GM12892 (cell line): ENCODE measurements at regions not wholly inside any gene's neighbourhood (a gene's known extent, or its start where the extent isn't known, plus 50 kb on each side); places are given as distances from the start of the nearest gene placed in this dataset.

ENCODE experiments used
- DNase-seq: peaks from one replicate; pipeline ENCODE4 v3.0.0; 2011; ENCODE audit not compliant: insufficient read length
- FAIRE-seq: peaks from 2 replicates; lab custom pipeline; 2011; peaks lifted over from hg19 to GRCh38; lab: Jason Lieb, UNC
- POLR2A ChIP-seq: IDR thresholded peaks from 2 replicates; pipeline ENCODE4 v1.6.1; 2011; ENCODE audit warnings: low read depth, low read length, control low read depth
- POLR2AphosphoS5 ChIP-seq: IDR thresholded peaks from 2 replicates; pipeline ENCODE4 v1.6.1; 2011; ENCODE audit warnings: low read depth, low read length, control low read depth
- TAF1 ChIP-seq: IDR thresholded peaks from 2 replicates; pipeline ENCODE4 v1.6.1; 2011; ENCODE audit warnings: low read depth, mild to moderate bottlenecking, control low read depth, low read length, borderline replicate concordance

DNA sequence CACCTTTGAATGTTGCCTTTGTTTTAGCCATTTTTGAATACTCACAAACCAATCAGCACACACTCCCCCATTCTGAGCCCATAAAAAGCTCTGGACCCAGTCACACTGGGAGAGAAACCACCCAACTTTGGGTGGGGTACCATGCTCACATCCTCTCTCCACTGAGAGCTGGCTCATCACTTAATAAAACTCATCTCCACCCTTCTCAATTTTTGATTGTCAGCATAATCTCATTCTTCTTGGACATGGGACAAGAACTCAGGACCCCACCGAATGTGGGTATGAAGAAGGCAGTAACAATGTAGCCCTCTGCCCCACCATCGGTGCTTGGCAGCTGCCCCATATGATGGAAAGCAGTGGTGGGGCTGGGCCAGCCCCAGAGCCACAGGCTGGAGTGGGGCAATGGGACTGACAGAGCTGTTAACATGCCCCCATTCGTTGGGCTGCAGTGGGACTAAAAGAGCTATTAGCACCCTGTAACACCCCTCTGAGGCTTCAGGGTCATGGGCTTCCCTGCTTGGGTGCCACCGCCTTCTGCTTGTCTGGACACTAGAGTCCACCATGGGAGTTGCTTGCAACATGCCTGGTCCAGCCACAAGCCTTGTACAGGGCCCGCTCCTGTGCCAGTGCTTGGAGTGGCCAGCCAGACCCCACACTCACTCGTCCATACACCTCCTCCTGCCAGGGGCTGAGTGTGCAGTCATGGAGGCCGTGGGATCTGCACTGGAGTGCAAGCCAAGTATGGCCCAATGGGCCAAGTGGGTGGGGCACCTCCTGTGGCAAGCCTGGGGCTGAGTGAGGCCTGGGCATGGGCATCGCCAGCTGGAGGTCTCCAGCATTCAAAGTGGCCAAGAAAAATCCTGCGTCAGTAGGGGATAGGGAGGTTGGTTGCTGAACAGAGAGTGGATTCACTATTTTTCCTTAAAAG is 471.1 kb downstream of the TBC1D22A start:
- no peak for TF ChIP-seq POLR2AphosphoS5
- no peak for TF ChIP-seq POLR2A
- no peak for TF ChIP-seq TAF1
- FAIRE-seq: no peak
- DNase-seq: no peak

DNA sequence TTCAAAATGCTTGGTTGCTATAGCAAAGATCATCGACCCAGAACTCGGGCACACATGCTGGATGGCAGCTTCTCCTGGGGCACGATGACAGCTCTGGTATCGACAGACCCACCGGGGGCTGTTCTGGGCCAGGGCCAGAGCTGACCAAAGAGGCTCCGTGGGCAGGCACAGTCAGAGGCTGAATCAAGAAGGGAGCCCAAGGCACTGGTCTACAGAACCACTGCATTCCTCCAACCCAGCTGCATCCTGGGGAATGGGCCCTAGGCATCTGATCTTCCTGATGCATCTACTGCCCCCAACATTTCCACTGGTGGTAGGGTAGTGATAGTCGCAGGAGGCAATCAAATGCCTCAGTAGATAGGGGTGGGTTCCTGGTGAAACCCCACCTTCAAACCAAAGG is 470.3 kb downstream of the TBC1D22A start:
- FAIRE-seq: no peak
- TF ChIP-seq POLR2AphosphoS5 (no peak), TAF1 (no peak), POLR2A (no peak)
- DNase-seq: no peak

- FAIRE-seq: no peak
- no peak for DNase-seq
- TF ChIP-seq TAF1: no peak
- no peak for TF ChIP-seq POLR2AphosphoS5
- no peak for TF ChIP-seq POLR2A
These were observed 469.7 kb downstream of the TBC1D22A start for GRCh38 chr22:47232197-47232596.

DNA sequence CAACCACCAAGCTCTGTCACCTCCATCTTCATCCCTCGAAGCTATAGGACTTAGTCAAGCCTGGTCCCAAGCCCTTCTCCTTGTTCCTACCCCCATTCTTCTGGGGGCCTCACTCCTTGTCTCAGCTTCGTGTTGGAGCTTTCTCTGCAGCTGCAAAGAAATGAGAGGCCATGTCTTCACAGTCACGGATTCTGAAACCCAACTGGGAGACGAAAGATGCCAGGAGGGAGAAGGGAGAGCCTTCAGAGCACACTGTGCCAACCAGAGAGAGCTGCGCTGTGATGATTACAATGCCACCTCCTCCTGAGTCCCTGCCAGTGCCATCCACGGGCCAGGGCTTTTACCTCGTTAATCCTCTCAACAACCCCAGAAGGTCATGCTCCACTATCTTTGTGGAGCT is 469.3 kb downstream of the TBC1D22A start:
- no peak for DNase-seq
- no peak for TF ChIP-seq POLR2A
- TF ChIP-seq POLR2AphosphoS5: no peak
- no peak for TF ChIP-seq TAF1
- FAIRE-seq: no peak

DNA sequence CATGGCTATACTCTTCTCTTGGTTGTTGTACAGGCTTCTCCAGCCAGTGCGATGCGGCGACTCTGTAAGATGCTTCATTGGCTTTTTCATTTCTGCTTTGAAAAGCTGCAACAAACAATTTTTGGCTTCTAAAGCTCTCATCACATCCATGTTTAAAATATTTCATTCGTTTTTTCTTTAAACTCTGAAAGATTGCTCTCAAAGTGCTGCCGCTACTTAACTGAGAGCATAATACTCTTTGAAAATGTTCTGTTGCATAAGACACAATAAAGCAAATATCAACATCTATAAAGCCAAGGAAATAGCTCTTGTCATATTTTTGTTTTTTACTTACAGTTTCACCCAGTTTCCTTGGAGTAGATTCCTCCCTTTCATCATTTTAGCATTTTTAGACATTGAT is 468.3 kb downstream of the TBC1D22A start:
- FAIRE-seq: no peak
- TF ChIP-seq POLR2AphosphoS5: no peak
- no peak for TF ChIP-seq TAF1
- TF ChIP-seq POLR2A: no peak

GRCh38 chr22:47230251-47230650 is 467.8 kb downstream of the TBC1D22A start:
- DNase-seq: no peak
- no peak for FAIRE-seq
- TF ChIP-seq POLR2AphosphoS5 (no peak), TAF1 (no peak), POLR2A (no peak)

More for the DNA sequence above, 468.3 kb downstream of the TBC1D22A start:
- no peak for DNase-seq

- TF ChIP-seq POLR2A (no peak), POLR2AphosphoS5 (no peak), TAF1 (no peak)
- FAIRE-seq (no peak), DNase-seq (no peak)
These were observed 466.3 kb downstream of the TBC1D22A start for GRCh38 chr22:47228767-47229166.

DNA sequence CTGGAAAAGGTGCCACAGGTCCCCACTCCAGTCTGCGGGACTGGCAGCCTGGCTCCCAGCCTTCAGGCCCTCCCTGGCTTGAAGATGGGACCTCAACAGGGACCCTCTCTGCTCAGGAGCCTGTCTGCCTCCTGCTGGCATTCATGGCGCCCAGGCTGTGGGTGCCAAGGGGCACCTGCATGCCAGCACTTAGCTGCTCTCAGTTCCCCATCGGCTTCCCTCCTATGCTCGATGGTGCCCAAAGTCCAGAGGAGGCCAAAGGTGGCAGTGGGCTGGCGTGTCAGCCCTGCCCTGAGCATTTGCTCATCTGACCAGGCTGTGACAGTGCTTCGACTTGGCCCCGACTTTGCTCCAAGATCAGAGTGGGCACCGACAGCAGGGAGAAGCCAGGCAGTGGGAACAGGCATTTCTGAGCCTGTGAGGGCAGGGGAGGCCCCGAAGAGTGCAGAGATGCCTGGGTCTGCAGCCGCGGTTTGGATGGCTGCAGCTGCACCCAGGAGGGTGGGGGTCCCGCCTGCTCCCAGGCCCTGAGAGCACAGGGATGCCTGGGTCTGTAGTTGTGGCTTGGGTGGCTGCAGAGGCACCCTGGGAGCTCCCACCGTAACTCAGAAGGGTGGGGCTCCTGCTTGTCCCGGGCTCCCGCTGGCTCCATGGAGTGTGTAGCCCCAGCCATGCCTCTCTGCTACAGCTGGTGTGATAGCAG is 463.6 kb downstream of the TBC1D22A start:
- no peak for FAIRE-seq
- TF ChIP-seq POLR2A (no peak), TAF1 (no peak), POLR2AphosphoS5 (no peak)
- no peak for DNase-seq

DNA sequence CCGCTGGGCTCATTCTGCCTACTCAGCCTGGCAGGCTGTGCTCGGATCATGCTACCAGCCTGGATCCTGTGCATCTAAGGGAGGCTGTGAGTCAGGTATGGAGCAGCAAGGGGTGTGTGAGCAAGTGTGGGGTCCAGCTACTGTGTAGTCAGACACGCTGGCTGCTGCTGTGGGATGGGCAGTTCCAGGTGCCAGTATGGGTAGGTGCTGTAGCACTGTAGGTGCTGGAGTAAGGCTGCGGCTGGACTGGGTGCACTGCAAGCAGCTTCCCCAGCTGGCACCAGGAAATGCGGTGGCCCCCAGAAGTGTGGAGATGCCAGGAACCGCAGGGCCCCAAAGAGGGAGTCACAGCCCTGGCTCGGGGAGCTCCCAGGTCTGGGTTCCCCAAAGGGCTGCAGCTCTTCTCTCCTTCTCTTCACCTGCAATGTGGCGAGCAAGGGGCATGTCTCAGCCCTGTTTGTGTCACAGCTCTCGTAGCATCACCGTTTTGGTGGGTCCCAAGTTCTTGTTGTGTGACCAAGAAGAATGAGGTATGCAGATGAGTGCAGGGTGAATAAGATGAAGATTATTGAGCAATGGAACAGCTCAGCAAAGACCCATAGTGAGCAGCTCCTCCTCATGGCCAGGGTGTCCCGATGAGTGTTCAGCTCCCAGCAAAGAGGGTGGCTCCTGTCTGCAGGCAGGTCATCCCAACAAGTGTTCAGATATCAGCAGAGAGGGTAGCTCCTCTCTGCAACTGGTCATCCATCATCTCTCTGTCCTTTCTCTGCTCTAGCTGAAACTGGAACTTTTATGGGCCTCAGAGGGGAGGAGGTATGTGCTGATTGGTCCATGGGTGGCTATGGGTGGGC is 462.9 kb downstream of the TBC1D22A start:
- FAIRE-seq (no peak), DNase-seq (no peak)

More for the DNA sequence above, 462.9 kb downstream of the TBC1D22A start:
- no peak for TF ChIP-seq TAF1
- no peak for TF ChIP-seq POLR2A
- no peak for TF ChIP-seq POLR2AphosphoS5
